KBM-7 (cell line): ENCODE measurements at regions not wholly inside any gene's neighbourhood (a gene's known extent, or its start where the extent isn't known, plus 50 kb on each side); places are given as distances from the start of the nearest gene placed in this dataset.
A peak's percentile ranks its signal among the peaks of the same experiment; 100 is the strongest.

ENCODE experiments used
- DNase-seq: peaks from one replicate; pipeline ENCODE4 v3.0.0-alpha.2; 2015
- in situ Hi-C: fragments of 300-500 bp; cut with MboI; formaldehyde crosslinking; loops from 2 replicates; pipeline ENCODE4 v1.14.3; 2020; ENCODE audit warnings: low sequenced_read_pairs, low pct_unique_long_range_greater_than_20kb, mixed read lengths

- no peak for DNase-seq
- in situ Hi-C loops = no loop called here
Measured at GRCh38 chr6:15038013-15038791, 207.7 kb upstream of the JARID2 start.

- in situ Hi-C loops = no loop called here
- DNase-seq = no peak
Measured at GRCh38 chr6:15039136-15039535, 206.7 kb upstream of the JARID2 start.

- in situ Hi-C loops = no loop called here
- no peak for DNase-seq
Measured at GRCh38 chr6:15042938-15043337, 202.9 kb upstream of the JARID2 start.

GRCh38 chr6:15044146-15044882, 201.6 kb upstream of the JARID2 start:
- in situ Hi-C loops = no loop called here
- DNase-seq = no peak

GRCh38 chr6:15044948-15045347, 200.9 kb upstream of the JARID2 start:
- DNase-seq = no peak
- in situ Hi-C loops = no loop called here

- DNase-seq = no peak
- in situ Hi-C loops = no loop called here
Measured at GRCh38 chr6:15046751-15047150, 199.1 kb upstream of the JARID2 start.

GRCh38 chr6:15048367-15048766, 197.5 kb upstream of the JARID2 start:
- no peak for DNase-seq
- in situ Hi-C loops = no loop called here

- in situ Hi-C loops = no loop called here
Measured at GRCh38 chr6:15058200-15059061, 187.4 kb upstream of the JARID2 start.

GRCh38 chr6:15061180-15061641, 184.7 kb upstream of the JARID2 start:
- in situ Hi-C loops = no loop called here
- peak; percentile 42 for DNase-seq

More at GRCh38 chr6:15058200-15059061, 187.4 kb upstream of the JARID2 start:
- DNase-seq = peak; percentile 14

GRCh38 chr6:15061908-15062515, 183.9 kb upstream of the JARID2 start:
- DNase-seq = no peak
- in situ Hi-C loops = no loop called here

GRCh38 chr6:15062516-15063252, 183.2 kb upstream of the JARID2 start:
- peak; percentile 91 for DNase-seq
- in situ Hi-C loops = no loop called here

GRCh38 chr6:15063253-15063853, 182.5 kb upstream of the JARID2 start:
- DNase-seq = peak; percentile 79
- in situ Hi-C loops = no loop called here

- no peak for DNase-seq
- in situ Hi-C loops = no loop called here
Measured at GRCh38 chr6:15065261-15065989, 180.4 kb upstream of the JARID2 start.

GRCh38 chr6:15066089-15066758, 179.6 kb upstream of the JARID2 start:
- in situ Hi-C loops = no loop called here
- DNase-seq = no peak

- in situ Hi-C loops = no loop called here
- DNase-seq = no peak
Measured at GRCh38 chr6:15073344-15073789, 172.5 kb upstream of the JARID2 start.

- in situ Hi-C loops = no loop called here
Measured at GRCh38 chr6:15073883-15074465, 171.9 kb upstream of the JARID2 start.

GRCh38 chr6:15074806-15075205, 171.1 kb upstream of the JARID2 start:
- in situ Hi-C loops = no loop called here
- no peak for DNase-seq

More at GRCh38 chr6:15073883-15074465, 171.9 kb upstream of the JARID2 start:
- no peak for DNase-seq
